GM23338 (cell line): ENCODE measurements at regions not wholly inside any gene's neighbourhood (a gene's known extent, or its start where the extent isn't known, plus 50 kb on each side); places are given as distances from the start of the nearest gene placed in this dataset.

ENCODE experiments used
- ATAC-seq: fragments of 200-7000 bp; cut with Tn5 transposase; 3 replicates; pipeline ENCODE4 v1.9.1; 2020
- DNase-seq: peaks from one replicate; pipeline ENCODE4 v3.0.0-alpha.2; 2015; ENCODE audit warnings: low spot score
- H2AFZ ChIP-seq: fragments of 200-600 bp; sonication (generic); 2 replicates; pipeline ENCODE4 v1.8.0; 2016; ENCODE audit warnings: antibody characterized with exemption, mild to moderate bottlenecking, moderate library complexity
- H3F3A ChIP-seq: fragments of 200-600 bp; sonication (generic); replicated peaks from 2 replicates; pipeline ENCODE4 v1.8.0; 2017; ENCODE audit warnings: antibody characterized with exemption, mixed run types, low read depth
- H3K27ac ChIP-seq: fragments of 200-600 bp; sonication (generic); 2 replicates; pipeline ENCODE4 v1.6.1; 2016; ENCODE audit warnings: low read depth
- H3K27me3 ChIP-seq: fragments of 200-600 bp; sonication (generic); 2 replicates; pipeline ENCODE4 v1.8.0; 2016; ENCODE audit warnings: mild to moderate bottlenecking, mixed run types, moderate library complexity; ENCODE audit not compliant: insufficient read depth
- H3K36me3 ChIP-seq: fragments of 200-600 bp; sonication (generic); 2 replicates; pipeline ENCODE4 v1.8.0; 2016; ENCODE audit warnings: mild to moderate bottlenecking; ENCODE audit not compliant: insufficient read depth
- H3K4me1 ChIP-seq: fragments of 200-600 bp; sonication (generic); 2 replicates; pipeline ENCODE4 v1.8.0; 2016; ENCODE audit warnings: mild to moderate bottlenecking, moderate library complexity; ENCODE audit not compliant: insufficient read depth
- H3K4me2 ChIP-seq: fragments of 200-600 bp; sonication (generic); 2 replicates; pipeline ENCODE4 v1.7.1; 2017; ENCODE audit warnings: mixed run types
- H3K4me3 ChIP-seq: fragments of 200-600 bp; sonication (generic); 2 replicates; pipeline ENCODE4 v1.6.1; 2016; ENCODE audit warnings: mixed run types
- H3K79me2 ChIP-seq: fragments of 200-600 bp; sonication (generic); replicated peaks from 2 replicates; pipeline ENCODE4 v1.8.0; 2017; ENCODE audit warnings: mild to moderate bottlenecking; ENCODE audit not compliant: insufficient read depth
- H3K9me2 ChIP-seq: fragments of 200-600 bp; sonication (generic); 2 replicates; pipeline ENCODE4 v1.8.0; 2017; ENCODE audit not compliant: insufficient read depth
- H4K20me1 ChIP-seq: fragments of 200-600 bp; sonication (generic); replicated peaks from 2 replicates; pipeline ENCODE4 v1.8.0; 2017; ENCODE audit warnings: mild to moderate bottlenecking; ENCODE audit not compliant: insufficient read depth
- H3K27ac Mint-ChIP-seq: 2 replicates; pipeline ENCODE4 v1.8.0; 2020; ENCODE audit warnings: inconsistent platforms, mild to moderate bottlenecking, moderate library complexity, mixed read lengths
- H3K27me3 Mint-ChIP-seq: 3 replicates; pipeline ENCODE4 v1.8.0; 2022; ENCODE audit warnings: low read depth, mild to moderate bottlenecking, moderate library complexity, mixed read lengths, inconsistent platforms; ENCODE audit not compliant: insufficient read depth, poor library complexity
- H3K36me3 Mint-ChIP-seq: 3 replicates; pipeline ENCODE4 v1.8.0; 2021; ENCODE audit warnings: low read depth, mild to moderate bottlenecking, inconsistent platforms, moderate library complexity, mixed read lengths
- H3K4me1 Mint-ChIP-seq: 3 replicates; pipeline ENCODE4 v1.8.0; 2020; ENCODE audit warnings: mild to moderate bottlenecking, inconsistent platforms, mixed read lengths
- H3K4me3 Mint-ChIP-seq: 3 replicates; pipeline ENCODE4 v1.8.0; 2021; ENCODE audit warnings: moderate library complexity, mild to moderate bottlenecking, inconsistent platforms, mixed read lengths
- H3K9me3 Mint-ChIP-seq: 3 replicates; pipeline ENCODE4 v1.8.0; 2020; ENCODE audit warnings: moderate library complexity, mild to moderate bottlenecking, inconsistent platforms, mixed read lengths
- CREB1 ChIP-seq: fragments of 250-450 bp; sonication (Bioruptor Pico); IDR thresholded peaks from 2 replicates; pipeline ENCODE4 v1.5.0; 2020; ENCODE audit warnings: low read depth, mild to moderate bottlenecking, moderate library complexity
- EZH2 ChIP-seq: fragments of 200-600 bp; sonication (generic); IDR thresholded peaks from one replicate; pipeline ENCODE4 v1.8.0; 2017; ENCODE audit warnings: antibody characterized with exemption, mild to moderate bottlenecking, low read depth; ENCODE audit not compliant: unreplicated experiment
- EZH2phosphoT487 ChIP-seq: fragments of 200-600 bp; sonication (generic); IDR thresholded peaks from one replicate; pipeline ENCODE4 v1.8.1; 2018; ENCODE audit warnings: antibody characterized with exemption; ENCODE audit not compliant: unreplicated experiment
- JUNB ChIP-seq: IDR thresholded peaks from one replicate; pipeline ENCODE4 v1.6.1; 2016; ENCODE audit warnings: antibody characterized with exemption; ENCODE audit not compliant: unreplicated experiment
- NANOG ChIP-seq: IDR thresholded peaks from 2 replicates; pipeline ENCODE4 v1.6.1; 2016; ENCODE audit warnings: antibody characterized with exemption, borderline replicate concordance
- POLR2AphosphoS5 ChIP-seq: IDR thresholded peaks from 2 replicates; pipeline ENCODE4 v1.6.1; 2016; ENCODE audit warnings: antibody characterized with exemption, low read depth
- STAT1 ChIP-seq: IDR thresholded peaks from one replicate; pipeline ENCODE4 v1.6.1; 2016; ENCODE audit warnings: antibody characterized with exemption; ENCODE audit not compliant: unreplicated experiment
- ZNF114 ChIP-seq: fragments of 250-450 bp; sonication (Bioruptor Pico); IDR thresholded peaks from 2 replicates; pipeline ENCODE4 v1.5.0; 2020; ENCODE audit warnings: mild to moderate bottlenecking, moderate library complexity
- ZNF331 ChIP-seq: fragments of 250-450 bp; sonication (Bioruptor Pico); IDR thresholded peaks from 2 replicates; pipeline ENCODE4 v1.5.0; 2020; ENCODE audit warnings: low read depth, mild to moderate bottlenecking, moderate library complexity
- TF ChIP-seq, protein P1 (sequence below), 2 experiments: fragments of 200-600 bp in 1 of 2; sonication (generic) in 1 of 2; conservative IDR thresholded peaks; 2 replicates each; pipeline versions ENCODE4 v1.5.1 to v1.6.1; 2016 to 2017; ENCODE audit warnings: antibody characterized with exemption in 2 of 2, low read depth in 2 of 2, mild to moderate bottlenecking in 2 of 2, moderate library complexity in 1 of 2
- TF ChIP-seq, protein P2 (sequence below): fragments of 250-450 bp; sonication (Bioruptor Pico); IDR thresholded peaks from 2 replicates; pipeline ENCODE4 v1.5.0; 2020; ENCODE audit warnings: mild to moderate bottlenecking, moderate library complexity
- TF ChIP-seq, protein P3 (sequence below): IDR thresholded peaks from 2 replicates; pipeline ENCODE4 v1.6.1; 2016; ENCODE audit warnings: antibody characterized with exemption
- TF ChIP-seq, protein P4 (sequence below): IDR thresholded peaks from one replicate; pipeline ENCODE4 v1.6.1; 2018; ENCODE audit warnings: antibody characterized with exemption; ENCODE audit not compliant: unreplicated experiment

GRCh38 chr5:148750614-148751013, 75.8 kb upstream of the ADRB2 start:
- no peak overlapping the region for H3K27ac ChIP-seq
- H3F3A ChIP-seq = no peaks in the 10 kb centered on the region
- no peak overlapping the region for H3K4me3 ChIP-seq
- no peaks in the 10 kb centered on the region for H4K20me1 ChIP-seq
- Mint-ChIP-seq H3K4me3 (no peak overlapping the region), H3K27me3 (no peaks in the 10 kb centered on the region), H3K9me3 (peaks cover 3% of the 10 kb centered on the region; the same call in 2 of the 3 replicates), H3K27ac (no peak overlapping the region), H3K4me1 (peaks cover 8% of the 10 kb centered on the region; the same call in 2 of the 3 replicates), H3K36me3 (no peaks in the 10 kb centered on the region)
- peaks cover 4% of the 10 kb centered on the region; the same call in 1 of the 2 replicates for H3K9me2 ChIP-seq
- ATAC-seq (no peak), DNase-seq (no peak)
- no peaks in the 10 kb centered on the region for H3K27me3 ChIP-seq
- H3K4me1 ChIP-seq = peaks cover 6% of the 10 kb centered on the region; the same call in 1 of the 2 replicates
- H3K36me3 ChIP-seq = no peaks in the 10 kb centered on the region
- TF ChIP-seq ZNF114 (no peak), NANOG (no peak), STAT1 (no peak), ZNF331 (CRISPR knock-in tag) (no peak), POLR2AphosphoS5 (no peak), EZH2 (no peak), EZH2phosphoT487 (no peak), CREB1 (CRISPR knock-in tag) (no peak), JUNB (no peak)
- TF ChIP-seq, protein P1, sequence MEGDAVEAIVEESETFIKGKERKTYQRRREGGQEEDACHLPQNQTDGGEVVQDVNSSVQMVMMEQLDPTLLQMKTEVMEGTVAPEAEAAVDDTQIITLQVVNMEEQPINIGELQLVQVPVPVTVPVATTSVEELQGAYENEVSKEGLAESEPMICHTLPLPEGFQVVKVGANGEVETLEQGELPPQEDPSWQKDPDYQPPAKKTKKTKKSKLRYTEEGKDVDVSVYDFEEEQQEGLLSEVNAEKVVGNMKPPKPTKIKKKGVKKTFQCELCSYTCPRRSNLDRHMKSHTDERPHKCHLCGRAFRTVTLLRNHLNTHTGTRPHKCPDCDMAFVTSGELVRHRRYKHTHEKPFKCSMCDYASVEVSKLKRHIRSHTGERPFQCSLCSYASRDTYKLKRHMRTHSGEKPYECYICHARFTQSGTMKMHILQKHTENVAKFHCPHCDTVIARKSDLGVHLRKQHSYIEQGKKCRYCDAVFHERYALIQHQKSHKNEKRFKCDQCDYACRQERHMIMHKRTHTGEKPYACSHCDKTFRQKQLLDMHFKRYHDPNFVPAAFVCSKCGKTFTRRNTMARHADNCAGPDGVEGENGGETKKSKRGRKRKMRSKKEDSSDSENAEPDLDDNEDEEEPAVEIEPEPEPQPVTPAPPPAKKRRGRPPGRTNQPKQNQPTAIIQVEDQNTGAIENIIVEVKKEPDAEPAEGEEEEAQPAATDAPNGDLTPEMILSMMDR (conservative IDR thresholded peaks at IDR 0.05; ENCODE audit: low read depth in 2 of 2) = no peak
- TF ChIP-seq, protein P2, sequence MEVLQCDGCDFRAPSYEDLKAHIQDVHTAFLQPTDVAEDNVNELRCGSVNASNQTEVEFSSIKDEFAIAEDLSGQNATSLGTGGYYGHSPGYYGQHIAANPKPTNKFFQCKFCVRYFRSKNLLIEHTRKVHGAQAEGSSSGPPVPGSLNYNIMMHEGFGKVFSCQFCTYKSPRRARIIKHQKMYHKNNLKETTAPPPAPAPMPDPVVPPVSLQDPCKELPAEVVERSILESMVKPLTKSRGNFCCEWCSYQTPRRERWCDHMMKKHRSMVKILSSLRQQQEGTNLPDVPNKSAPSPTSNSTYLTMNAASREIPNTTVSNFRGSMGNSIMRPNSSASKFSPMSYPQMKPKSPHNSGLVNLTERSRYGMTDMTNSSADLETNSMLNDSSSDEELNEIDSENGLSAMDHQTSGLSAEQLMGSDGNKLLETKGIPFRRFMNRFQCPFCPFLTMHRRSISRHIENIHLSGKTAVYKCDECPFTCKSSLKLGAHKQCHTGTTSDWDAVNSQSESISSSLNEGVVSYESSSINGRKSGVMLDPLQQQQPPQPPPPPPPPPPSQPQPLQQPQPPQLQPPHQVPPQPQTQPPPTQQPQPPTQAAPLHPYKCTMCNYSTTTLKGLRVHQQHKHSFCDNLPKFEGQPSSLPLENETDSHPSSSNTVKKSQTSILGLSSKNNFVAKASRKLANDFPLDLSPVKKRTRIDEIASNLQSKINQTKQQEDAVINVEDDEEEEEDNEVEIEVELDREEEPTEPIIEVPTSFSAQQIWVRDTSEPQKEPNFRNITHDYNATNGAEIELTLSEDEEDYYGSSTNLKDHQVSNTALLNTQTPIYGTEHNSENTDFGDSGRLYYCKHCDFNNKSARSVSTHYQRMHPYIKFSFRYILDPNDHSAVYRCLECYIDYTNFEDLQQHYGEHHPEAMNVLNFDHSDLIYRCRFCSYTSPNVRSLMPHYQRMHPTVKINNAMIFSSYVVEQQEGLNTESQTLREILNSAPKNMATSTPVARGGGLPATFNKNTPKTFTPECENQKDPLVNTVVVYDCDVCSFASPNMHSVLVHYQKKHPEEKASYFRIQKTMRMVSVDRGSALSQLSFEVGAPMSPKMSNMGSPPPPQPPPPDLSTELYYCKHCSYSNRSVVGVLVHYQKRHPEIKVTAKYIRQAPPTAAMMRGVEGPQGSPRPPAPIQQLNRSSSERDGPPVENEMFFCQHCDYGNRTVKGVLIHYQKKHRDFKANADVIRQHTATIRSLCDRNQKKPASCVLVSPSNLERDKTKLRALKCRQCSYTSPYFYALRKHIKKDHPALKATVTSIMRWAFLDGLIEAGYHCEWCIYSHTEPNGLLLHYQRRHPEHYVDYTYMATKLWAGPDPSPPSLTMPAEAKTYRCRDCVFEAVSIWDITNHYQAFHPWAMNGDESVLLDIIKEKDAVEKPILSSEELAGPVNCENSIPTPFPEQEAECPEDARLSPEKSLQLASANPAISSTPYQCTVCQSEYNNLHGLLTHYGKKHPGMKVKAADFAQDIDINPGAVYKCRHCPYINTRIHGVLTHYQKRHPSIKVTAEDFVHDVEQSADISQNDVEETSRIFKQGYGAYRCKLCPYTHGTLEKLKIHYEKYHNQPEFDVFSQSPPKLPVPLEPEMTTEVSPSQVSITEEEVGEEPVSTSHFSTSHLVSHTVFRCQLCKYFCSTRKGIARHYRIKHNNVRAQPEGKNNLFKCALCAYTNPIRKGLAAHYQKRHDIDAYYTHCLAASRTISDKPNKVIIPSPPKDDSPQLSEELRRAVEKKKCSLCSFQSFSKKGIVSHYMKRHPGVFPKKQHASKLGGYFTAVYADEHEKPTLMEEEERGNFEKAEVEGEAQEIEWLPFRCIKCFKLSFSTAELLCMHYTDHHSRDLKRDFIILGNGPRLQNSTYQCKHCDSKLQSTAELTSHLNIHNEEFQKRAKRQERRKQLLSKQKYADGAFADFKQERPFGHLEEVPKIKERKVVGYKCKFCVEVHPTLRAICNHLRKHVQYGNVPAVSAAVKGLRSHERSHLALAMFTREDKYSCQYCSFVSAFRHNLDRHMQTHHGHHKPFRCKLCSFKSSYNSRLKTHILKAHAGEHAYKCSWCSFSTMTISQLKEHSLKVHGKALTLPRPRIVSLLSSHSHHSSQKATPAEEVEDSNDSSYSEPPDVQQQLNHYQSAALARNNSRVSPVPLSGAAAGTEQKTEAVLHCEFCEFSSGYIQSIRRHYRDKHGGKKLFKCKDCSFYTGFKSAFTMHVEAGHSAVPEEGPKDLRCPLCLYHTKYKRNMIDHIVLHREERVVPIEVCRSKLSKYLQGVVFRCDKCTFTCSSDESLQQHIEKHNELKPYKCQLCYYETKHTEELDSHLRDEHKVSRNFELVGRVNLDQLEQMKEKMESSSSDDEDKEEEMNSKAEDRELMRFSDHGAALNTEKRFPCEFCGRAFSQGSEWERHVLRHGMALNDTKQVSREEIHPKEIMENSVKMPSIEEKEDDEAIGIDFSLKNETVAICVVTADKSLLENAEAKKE = no peak
- TF ChIP-seq, protein P3, sequence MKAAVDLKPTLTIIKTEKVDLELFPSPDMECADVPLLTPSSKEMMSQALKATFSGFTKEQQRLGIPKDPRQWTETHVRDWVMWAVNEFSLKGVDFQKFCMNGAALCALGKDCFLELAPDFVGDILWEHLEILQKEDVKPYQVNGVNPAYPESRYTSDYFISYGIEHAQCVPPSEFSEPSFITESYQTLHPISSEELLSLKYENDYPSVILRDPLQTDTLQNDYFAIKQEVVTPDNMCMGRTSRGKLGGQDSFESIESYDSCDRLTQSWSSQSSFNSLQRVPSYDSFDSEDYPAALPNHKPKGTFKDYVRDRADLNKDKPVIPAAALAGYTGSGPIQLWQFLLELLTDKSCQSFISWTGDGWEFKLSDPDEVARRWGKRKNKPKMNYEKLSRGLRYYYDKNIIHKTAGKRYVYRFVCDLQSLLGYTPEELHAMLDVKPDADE = no peak
- TF ChIP-seq, protein P4, sequence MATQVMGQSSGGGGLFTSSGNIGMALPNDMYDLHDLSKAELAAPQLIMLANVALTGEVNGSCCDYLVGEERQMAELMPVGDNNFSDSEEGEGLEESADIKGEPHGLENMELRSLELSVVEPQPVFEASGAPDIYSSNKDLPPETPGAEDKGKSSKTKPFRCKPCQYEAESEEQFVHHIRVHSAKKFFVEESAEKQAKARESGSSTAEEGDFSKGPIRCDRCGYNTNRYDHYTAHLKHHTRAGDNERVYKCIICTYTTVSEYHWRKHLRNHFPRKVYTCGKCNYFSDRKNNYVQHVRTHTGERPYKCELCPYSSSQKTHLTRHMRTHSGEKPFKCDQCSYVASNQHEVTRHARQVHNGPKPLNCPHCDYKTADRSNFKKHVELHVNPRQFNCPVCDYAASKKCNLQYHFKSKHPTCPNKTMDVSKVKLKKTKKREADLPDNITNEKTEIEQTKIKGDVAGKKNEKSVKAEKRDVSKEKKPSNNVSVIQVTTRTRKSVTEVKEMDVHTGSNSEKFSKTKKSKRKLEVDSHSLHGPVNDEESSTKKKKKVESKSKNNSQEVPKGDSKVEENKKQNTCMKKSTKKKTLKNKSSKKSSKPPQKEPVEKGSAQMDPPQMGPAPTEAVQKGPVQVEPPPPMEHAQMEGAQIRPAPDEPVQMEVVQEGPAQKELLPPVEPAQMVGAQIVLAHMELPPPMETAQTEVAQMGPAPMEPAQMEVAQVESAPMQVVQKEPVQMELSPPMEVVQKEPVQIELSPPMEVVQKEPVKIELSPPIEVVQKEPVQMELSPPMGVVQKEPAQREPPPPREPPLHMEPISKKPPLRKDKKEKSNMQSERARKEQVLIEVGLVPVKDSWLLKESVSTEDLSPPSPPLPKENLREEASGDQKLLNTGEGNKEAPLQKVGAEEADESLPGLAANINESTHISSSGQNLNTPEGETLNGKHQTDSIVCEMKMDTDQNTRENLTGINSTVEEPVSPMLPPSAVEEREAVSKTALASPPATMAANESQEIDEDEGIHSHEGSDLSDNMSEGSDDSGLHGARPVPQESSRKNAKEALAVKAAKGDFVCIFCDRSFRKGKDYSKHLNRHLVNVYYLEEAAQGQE = no peak
- H3K79me2 ChIP-seq = no peaks in the 10 kb centered on the region
- 0 out of 2 replicates have a peak overlapping the region, but pooled peaks have one; percentile 32 for H2AFZ ChIP-seq
- H3K4me2 ChIP-seq = no peak overlapping the region
